ENCODE measurements at regions not wholly inside any gene's neighbourhood (a gene's known extent, or its start where the extent isn't known, plus 50 kb on each side); places are given as distances from the start of the nearest gene placed in this dataset.

GRCh38 chr6:18562726-18563125 is 175.6 kb downstream of the RNF144B start:
- Mint-ChIP-seq H3K4me1 (ENCODE audit: low read depth) (no peaks in the 10 kb centered on the region), H3K27ac (no peak overlapping the region), H3K36me3 (ENCODE audit: insufficient read depth in 2 of 2) (no peaks in the 10 kb centered on the region), H3K27me3 (ENCODE audit: low read depth) (peaks cover 53% of the 10 kb centered on the region), H3K4me3 (no peak overlapping the region), H3K9me3 (no peaks in the 10 kb centered on the region)
- DNase-seq = no peak
- no peak for ATAC-seq (replicated peaks in 1 of 2)

GRCh38 chr6:18564775-18565174 is 177.6 kb downstream of the RNF144B start:
- no peak overlapping the region for H3K4me3 Mint-ChIP-seq
- no peak overlapping the region for H3K27ac Mint-ChIP-seq
- H3K27me3 Mint-ChIP-seq (ENCODE audit: low read depth) = peaks cover 48% of the 10 kb centered on the region
- ATAC-seq (replicated peaks in 1 of 2) (no peak), DNase-seq (no peak)
- no peaks in the 10 kb centered on the region for H3K9me3 Mint-ChIP-seq
- H3K4me1 Mint-ChIP-seq (ENCODE audit: low read depth) = no peaks in the 10 kb centered on the region
- H3K36me3 Mint-ChIP-seq (ENCODE audit: insufficient read depth in 2 of 2) = no peaks in the 10 kb centered on the region

DNA sequence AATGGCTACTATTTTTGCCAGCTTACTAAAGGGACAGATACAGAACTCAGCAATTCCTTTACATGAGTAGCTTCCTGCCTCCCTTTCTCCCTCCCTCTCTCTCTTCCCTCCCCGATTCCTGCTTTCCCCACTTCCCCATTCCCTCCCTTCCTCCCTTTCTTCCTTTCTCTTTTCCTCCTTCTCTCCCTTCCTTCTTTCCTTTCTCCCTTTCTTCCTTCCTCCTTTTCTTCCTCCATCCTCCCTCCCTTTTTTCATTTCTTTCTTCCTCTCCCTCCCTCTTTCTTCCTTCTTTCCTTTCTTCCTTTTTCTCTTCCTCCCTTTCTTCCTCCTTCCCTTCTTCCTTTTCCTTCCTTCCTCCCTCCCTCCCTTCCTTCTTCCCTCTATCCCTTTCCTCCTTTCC is 178.1 kb downstream of the RNF144B start:
- ATAC-seq (replicated peaks in 1 of 2) (no peak), DNase-seq (no peak)
- Mint-ChIP-seq H3K36me3 (ENCODE audit: insufficient read depth in 2 of 2) (no peaks in the 10 kb centered on the region), H3K4me1 (ENCODE audit: low read depth) (no peaks in the 10 kb centered on the region), H3K27ac (no peak overlapping the region), H3K4me3 (no peak overlapping the region), H3K9me3 (no peaks in the 10 kb centered on the region), H3K27me3 (ENCODE audit: low read depth) (peaks cover 47% of the 10 kb centered on the region)

GRCh38 chr6:18567380-18567779 is 180.2 kb downstream of the RNF144B start:
- Mint-ChIP-seq H3K27ac (no peak overlapping the region), H3K27me3 (ENCODE audit: low read depth) (peaks cover 36% of the 10 kb centered on the region), H3K4me3 (no peak overlapping the region), H3K9me3 (peaks cover 0 to 1% of the 10 kb centered on the region in 2 donors), H3K36me3 (ENCODE audit: insufficient read depth in 2 of 2) (no peaks in the 10 kb centered on the region), H3K4me1 (ENCODE audit: low read depth) (no peaks in the 10 kb centered on the region)
- no peak for ATAC-seq (replicated peaks in 1 of 2)
- no peak for DNase-seq

- Mint-ChIP-seq H3K4me3 (no peak overlapping the region), H3K9me3 (peaks cover 1 to 6% of the 10 kb centered on the region in 2 donors), H3K36me3 (ENCODE audit: insufficient read depth in 2 of 2) (peaks cover 0 to 3% of the 10 kb centered on the region in 2 donors), H3K27me3 (ENCODE audit: low read depth) (peaks cover 45% of the 10 kb centered on the region), H3K27ac (no peak overlapping the region), H3K4me1 (ENCODE audit: low read depth) (no peaks in the 10 kb centered on the region)
- ATAC-seq (replicated peaks in 1 of 2) = no peak
- DNase-seq = no peak
Observed at GRCh38 chr6:18577491-18577890, 190.3 kb downstream of the RNF144B start.

GRCh38 chr6:18579166-18579565 is 192.0 kb downstream of the RNF144B start:
- Mint-ChIP-seq H3K4me3 (no peak overlapping the region), H3K4me1 (ENCODE audit: low read depth) (no peaks in the 10 kb centered on the region), H3K36me3 (ENCODE audit: insufficient read depth in 2 of 2) (peaks cover 0 to 3% of the 10 kb centered on the region in 2 donors), H3K27ac (no peak overlapping the region), H3K27me3 (ENCODE audit: low read depth) (peaks cover 43% of the 10 kb centered on the region), H3K9me3 (peaks cover 4 to 6% of the 10 kb centered on the region in 2 donors)
- no peak for DNase-seq
- no peak for ATAC-seq (replicated peaks in 1 of 2)

DNA sequence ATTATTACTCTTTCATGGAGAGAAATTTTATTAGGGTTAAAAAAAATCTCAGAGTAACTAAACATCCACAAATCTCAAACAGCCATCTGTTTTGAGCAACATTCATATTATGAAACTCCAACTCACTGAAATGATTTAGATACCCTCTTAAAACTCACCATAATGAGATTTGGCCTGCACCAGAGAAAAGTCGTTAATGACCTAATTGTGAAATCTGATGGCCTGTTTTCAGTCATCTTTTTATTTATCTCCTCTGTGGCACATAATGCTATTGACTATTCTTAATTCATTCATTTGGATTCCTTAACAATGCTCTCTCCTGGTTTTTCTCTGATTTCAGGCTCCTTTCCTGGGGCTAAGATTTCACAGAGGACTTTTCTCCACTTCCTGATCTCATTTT is 192.7 kb downstream of the RNF144B start:
- H3K27me3 Mint-ChIP-seq (ENCODE audit: low read depth) = peaks cover 37% of the 10 kb centered on the region
- H3K4me1 Mint-ChIP-seq (ENCODE audit: low read depth) = no peaks in the 10 kb centered on the region
- H3K9me3 Mint-ChIP-seq = peaks cover 4 to 6% of the 10 kb centered on the region in 2 donors
- no peak overlapping the region for H3K27ac Mint-ChIP-seq
- no peak for ATAC-seq (replicated peaks in 1 of 2)
- DNase-seq = no peak
- H3K36me3 Mint-ChIP-seq (ENCODE audit: insufficient read depth in 2 of 2) = peaks cover 0 to 3% of the 10 kb centered on the region in 2 donors
- no peak overlapping the region for H3K4me3 Mint-ChIP-seq

DNA sequence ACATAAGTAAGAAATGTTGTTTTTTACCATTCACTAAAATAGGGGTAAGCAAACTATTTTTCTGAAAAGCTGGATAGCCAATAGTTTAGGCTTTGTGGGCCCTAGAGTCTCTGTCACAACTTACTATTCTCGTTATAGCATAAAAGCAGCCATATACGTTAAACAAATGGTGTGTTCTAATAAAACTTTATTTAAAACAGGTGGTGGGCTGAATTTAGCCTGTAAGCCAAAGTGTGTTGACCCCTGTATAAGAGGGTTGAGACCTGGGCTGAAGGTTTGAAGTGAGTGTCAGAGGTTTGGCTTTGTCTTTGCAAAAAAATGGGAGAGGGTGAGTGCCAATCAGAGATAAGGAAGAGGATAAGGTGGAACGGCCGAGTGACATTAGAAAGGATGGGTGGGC is 197.2 kb downstream of the RNF144B start:
- no peaks in the 10 kb centered on the region for H3K4me1 Mint-ChIP-seq (ENCODE audit: low read depth)
- DNase-seq = no peak
- peaks cover 16% of the 10 kb centered on the region for H3K27me3 Mint-ChIP-seq (ENCODE audit: low read depth)
- peaks cover 0 to 4% of the 10 kb centered on the region in 2 donors for H3K9me3 Mint-ChIP-seq
- ATAC-seq (replicated peaks in 1 of 2) = no peak
- no peaks in the 10 kb centered on the region for H3K36me3 Mint-ChIP-seq (ENCODE audit: insufficient read depth in 2 of 2)
- no peak overlapping the region for H3K27ac Mint-ChIP-seq
- H3K4me3 Mint-ChIP-seq = no peak overlapping the region

DNA sequence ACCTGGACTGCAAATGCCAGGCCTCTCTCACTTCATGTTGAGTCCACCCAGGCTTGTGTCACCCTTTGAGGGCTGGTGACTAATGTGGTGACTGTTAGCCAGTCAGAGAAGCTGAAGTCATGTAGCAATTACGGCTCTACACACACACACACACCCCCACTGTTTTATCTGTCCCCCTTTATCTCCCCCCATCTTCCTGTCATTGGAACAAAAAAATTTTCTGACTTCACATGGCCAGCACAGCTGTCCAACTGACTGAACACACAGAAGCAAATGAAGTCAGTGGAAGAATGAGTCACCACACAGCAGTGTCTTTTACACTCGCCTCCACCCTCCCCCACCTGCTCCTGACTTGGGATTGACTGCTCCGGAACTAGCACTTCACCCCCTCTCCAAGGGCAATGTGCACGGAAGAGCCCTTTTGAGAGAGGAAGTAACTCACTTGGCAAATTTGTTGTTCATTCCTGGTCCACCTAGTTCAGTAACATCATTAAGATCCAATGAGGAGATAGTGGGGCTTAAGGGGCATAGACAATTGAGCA is 198.0 kb downstream of the RNF144B start:
- peak in 1 of 2 donors; percentile 38 for ATAC-seq (replicated peaks in 1 of 2)
- no peak for DNase-seq
- no peaks in the 10 kb centered on the region for H3K4me1 Mint-ChIP-seq (ENCODE audit: low read depth)
- no peak overlapping the region for H3K4me3 Mint-ChIP-seq
- peaks cover 13% of the 10 kb centered on the region for H3K27me3 Mint-ChIP-seq (ENCODE audit: low read depth)
- H3K9me3 Mint-ChIP-seq = peaks cover 0 to 4% of the 10 kb centered on the region in 2 donors
- H3K27ac Mint-ChIP-seq = no peak overlapping the region
- H3K36me3 Mint-ChIP-seq (ENCODE audit: insufficient read depth in 2 of 2) = no peaks in the 10 kb centered on the region

DNA sequence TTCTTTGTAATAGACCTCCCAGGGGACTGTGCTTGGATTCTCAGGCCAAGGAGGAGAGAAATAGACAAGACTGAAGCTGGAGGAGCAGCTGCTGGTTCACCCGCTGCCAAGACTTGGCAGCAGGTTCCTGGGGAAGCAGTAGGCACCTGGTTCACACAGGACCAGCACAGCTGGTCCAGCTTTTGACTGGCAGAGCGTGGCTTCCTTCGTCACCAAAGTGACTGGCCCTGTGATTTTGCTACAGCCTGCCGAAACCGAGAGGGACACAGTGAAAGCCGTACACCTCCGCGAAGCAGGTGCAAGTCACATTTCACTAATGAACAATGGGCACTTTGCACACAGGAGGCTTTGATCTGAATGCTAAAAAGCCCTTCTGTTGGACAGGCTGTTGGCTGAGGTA is 199.0 kb downstream of the RNF144B start:
- Mint-ChIP-seq H3K4me1 (ENCODE audit: low read depth) (no peaks in the 10 kb centered on the region), H3K36me3 (ENCODE audit: insufficient read depth in 2 of 2) (no peaks in the 10 kb centered on the region), H3K4me3 (no peak overlapping the region), H3K9me3 (peaks cover 0 to 4% of the 10 kb centered on the region in 2 donors), H3K27ac (no peak overlapping the region), H3K27me3 (ENCODE audit: low read depth) (peaks cover 17% of the 10 kb centered on the region)
- ATAC-seq (replicated peaks in 1 of 2) (no peak), DNase-seq (no peak)

- DNase-seq (peak; percentile 37 to 54), ATAC-seq (replicated peaks in 1 of 2) (peak; percentile 32 to 51)
- Mint-ChIP-seq H3K27me3 (ENCODE audit: low read depth) (peaks cover 34% of the 10 kb centered on the region), H3K36me3 (ENCODE audit: insufficient read depth in 2 of 2) (no peaks in the 10 kb centered on the region), H3K9me3 (no peaks in the 10 kb centered on the region), H3K4me3 (no peak overlapping the region), H3K27ac (no peak overlapping the region), H3K4me1 (ENCODE audit: low read depth) (no peaks in the 10 kb centered on the region)
Observed at GRCh38 chr6:18595774-18596530, 208.8 kb downstream of the RNF144B start.

DNA sequence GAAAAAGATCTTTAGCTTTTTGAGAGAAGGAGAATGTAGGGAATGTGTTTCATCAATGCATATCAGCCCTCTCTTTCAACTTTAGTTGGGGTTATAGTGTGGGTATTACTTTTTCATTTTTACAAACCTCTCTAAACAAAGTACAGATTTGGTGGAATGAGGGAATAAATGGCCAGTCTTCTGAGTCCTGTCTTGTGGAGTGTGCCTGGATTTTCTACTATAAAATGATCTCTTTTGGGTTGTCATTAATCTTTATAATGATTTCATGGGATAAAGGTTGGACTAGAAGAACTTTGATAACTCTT is 209.3 kb downstream of the RNF144B start:
- Mint-ChIP-seq H3K9me3 (no peaks in the 10 kb centered on the region), H3K4me3 (no peak overlapping the region), H3K27ac (no peak overlapping the region), H3K27me3 (ENCODE audit: low read depth) (peaks cover 36% of the 10 kb centered on the region), H3K36me3 (ENCODE audit: insufficient read depth in 2 of 2) (no peaks in the 10 kb centered on the region), H3K4me1 (ENCODE audit: low read depth) (no peaks in the 10 kb centered on the region)
- DNase-seq (no peak), ATAC-seq (replicated peaks in 1 of 2) (no peak)

DNA sequence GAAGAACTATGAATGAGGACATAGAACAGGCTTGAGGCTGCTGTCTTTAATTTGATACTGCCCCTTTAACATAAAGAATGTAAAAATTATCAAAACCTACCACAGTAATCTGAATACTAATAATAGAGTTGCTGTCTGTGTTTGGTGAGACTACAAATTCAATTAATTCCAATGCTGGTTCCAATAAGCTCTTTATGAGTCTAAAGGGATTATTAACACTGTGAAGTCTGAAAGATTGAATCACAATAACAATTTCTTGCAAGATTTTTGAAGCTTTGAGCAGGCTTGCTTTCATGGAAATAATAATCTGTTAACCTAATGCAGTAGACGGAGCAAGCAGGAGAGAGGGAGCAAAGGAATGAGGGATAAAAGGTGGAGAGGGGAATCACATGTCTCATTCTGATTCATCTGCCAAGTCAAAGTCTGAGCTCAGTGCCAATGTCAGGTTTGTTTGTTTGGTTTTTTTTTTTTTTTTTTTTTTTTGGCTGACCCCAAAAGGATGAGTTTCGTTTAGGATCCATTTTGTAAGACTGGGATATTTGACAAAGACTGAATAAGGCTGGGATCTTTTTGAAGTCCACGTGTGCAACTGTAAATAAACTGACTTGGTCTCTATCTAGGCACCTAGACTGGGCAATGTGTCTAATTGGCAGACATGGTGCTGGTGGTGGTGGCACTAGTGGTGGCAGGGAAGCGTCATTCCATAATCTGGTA is 211.6 kb downstream of the RNF144B start:
- no peak for ATAC-seq (replicated peaks in 1 of 2)
- peaks cover 39% of the 10 kb centered on the region for H3K27me3 Mint-ChIP-seq (ENCODE audit: low read depth)
- H3K4me3 Mint-ChIP-seq = no peak overlapping the region

More for the DNA sequence above, 211.6 kb downstream of the RNF144B start:
- Mint-ChIP-seq H3K4me1 (ENCODE audit: low read depth) (no peaks in the 10 kb centered on the region), H3K27ac (no peak overlapping the region), H3K9me3 (no peaks in the 10 kb centered on the region), H3K36me3 (ENCODE audit: insufficient read depth in 2 of 2) (no peaks in the 10 kb centered on the region)
- no peak for DNase-seq

Data from activated T-cell treated with anti-CD3 and anti-CD28 coated beads, Interleukin-2, amount 50 U/mL, for 72 hours (primary cell).